ENCODE measurements at regions not wholly inside any gene's neighbourhood (a gene's known extent, or its start where the extent isn't known, plus 50 kb on each side); places are given as distances from the start of the nearest gene placed in this dataset.

DNA sequence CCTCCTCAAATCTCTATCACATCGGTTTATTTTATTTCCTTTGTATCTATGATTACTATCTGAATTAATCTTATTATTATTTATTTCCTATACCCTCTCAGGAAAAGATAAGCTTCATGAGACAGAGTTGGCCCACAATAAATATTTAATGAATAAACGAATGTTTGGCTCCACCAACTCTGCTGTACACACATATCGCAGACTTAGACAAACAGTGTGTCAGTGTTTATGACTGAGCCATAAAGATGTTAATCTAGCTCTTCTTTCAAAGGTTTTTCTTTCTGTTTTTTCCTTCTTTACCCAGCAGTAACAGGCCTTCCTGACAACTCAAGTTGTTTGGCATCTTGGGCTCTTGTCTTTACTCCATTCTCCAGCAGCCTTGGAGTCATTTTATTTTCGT lies 329.5 kb downstream of the CDH2 start:
- no peaks in the 10 kb centered on the region for H4K20me1 ChIP-seq (ENCODE audit: insufficient read depth)
- RAD21 ChIA-PET (ENCODE audit: low non-redundant PET in 1 of 2, low total read pairs in 2 of 2, uncharacterized antibody in 2 of 2, unreplicated experiment in 2 of 2), result no interaction called here
- DNase-seq (ENCODE audit: low read depth, low spot score), result no peak
- H3K4me1 ChIP-seq (ENCODE audit: control insufficient read depth in 1 of 2, insufficient read depth in 2 of 2, low read length in 2 of 2), result peaks cover 7 to 20% of the 10 kb centered on the region in 2 experiments; a peak in 3 of 4 replicates
- no peak overlapping the region for H3K4me3 ChIP-seq (replicated peaks in 1 of 2; ENCODE audit: low read depth in 1 of 2, low read length in 2 of 2)
- H3K9me2 ChIP-seq (ENCODE audit: insufficient read depth), result no peaks in the 10 kb centered on the region
- TF ChIP-seq, protein P1, sequence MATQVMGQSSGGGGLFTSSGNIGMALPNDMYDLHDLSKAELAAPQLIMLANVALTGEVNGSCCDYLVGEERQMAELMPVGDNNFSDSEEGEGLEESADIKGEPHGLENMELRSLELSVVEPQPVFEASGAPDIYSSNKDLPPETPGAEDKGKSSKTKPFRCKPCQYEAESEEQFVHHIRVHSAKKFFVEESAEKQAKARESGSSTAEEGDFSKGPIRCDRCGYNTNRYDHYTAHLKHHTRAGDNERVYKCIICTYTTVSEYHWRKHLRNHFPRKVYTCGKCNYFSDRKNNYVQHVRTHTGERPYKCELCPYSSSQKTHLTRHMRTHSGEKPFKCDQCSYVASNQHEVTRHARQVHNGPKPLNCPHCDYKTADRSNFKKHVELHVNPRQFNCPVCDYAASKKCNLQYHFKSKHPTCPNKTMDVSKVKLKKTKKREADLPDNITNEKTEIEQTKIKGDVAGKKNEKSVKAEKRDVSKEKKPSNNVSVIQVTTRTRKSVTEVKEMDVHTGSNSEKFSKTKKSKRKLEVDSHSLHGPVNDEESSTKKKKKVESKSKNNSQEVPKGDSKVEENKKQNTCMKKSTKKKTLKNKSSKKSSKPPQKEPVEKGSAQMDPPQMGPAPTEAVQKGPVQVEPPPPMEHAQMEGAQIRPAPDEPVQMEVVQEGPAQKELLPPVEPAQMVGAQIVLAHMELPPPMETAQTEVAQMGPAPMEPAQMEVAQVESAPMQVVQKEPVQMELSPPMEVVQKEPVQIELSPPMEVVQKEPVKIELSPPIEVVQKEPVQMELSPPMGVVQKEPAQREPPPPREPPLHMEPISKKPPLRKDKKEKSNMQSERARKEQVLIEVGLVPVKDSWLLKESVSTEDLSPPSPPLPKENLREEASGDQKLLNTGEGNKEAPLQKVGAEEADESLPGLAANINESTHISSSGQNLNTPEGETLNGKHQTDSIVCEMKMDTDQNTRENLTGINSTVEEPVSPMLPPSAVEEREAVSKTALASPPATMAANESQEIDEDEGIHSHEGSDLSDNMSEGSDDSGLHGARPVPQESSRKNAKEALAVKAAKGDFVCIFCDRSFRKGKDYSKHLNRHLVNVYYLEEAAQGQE (IDR thresholded peaks at IDR 0.05; ENCODE audit: low read depth), result no peak
- no peak for TF ChIP-seq CEBPB (IDR thresholded peaks at IDR 0.05; ENCODE audit: low read depth)
- H3K4me2 ChIP-seq (ENCODE audit: low read length), result no peak overlapping the region
- no peak overlapping the region for H3K27ac ChIP-seq (ENCODE audit: low read depth, low read length)
- H3K9me3 ChIP-seq (ENCODE audit: control insufficient read depth in 1 of 2, insufficient read depth in 1 of 2, low read depth in 1 of 2, low read length in 2 of 2), result no peaks in the 10 kb centered on the region
- no peaks in the 10 kb centered on the region for H3K36me3 ChIP-seq (ENCODE audit: control insufficient read depth in 1 of 2, insufficient read depth in 2 of 2, low read length in 2 of 2)
- CTCF ChIA-PET, result no interaction called here
- no peak for ATAC-seq
- no peaks in the 10 kb centered on the region for H3K79me2 ChIP-seq (ENCODE audit: insufficient read depth, low read length)
- no peaks in the 10 kb centered on the region for H3K27me3 ChIP-seq (ENCODE audit: insufficient read depth, low read length)
- no peak overlapping the region for H2AFZ ChIP-seq (ENCODE audit: low read depth, low read length, poor library complexity, severe bottlenecking)
- POLR2A ChIA-PET, result no interaction called here
- intact Hi-C loops (cut with micrococcal nuclease), result no loop called here
- no TSS peak for BruUV-seq (replicated peaks)
- H3K9ac ChIP-seq (ENCODE audit: low read length), result no peak overlapping the region

DNA sequence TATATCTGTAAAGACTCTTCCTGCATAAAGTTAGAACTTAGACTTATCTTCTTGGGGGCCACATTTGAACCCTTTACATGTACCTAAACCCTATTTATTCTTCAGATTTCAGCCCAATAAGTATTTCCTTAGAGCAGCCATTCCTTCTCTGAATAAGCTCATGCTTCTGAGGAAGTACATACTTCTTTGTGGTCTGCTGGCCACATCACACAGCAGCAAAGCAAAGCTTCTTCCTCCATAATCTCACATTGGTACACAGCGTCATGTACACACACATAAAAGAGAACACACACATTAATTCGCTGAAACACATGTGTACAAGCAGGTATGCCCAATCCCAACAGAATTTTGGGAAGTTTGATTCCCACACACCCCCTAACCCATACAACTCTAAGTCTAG lies 331.0 kb downstream of the CDH2 start:
- intact Hi-C loops (cut with micrococcal nuclease), result no loop called here
- H3K4me3 ChIP-seq (replicated peaks in 1 of 2; ENCODE audit: low read depth in 1 of 2, low read length in 2 of 2), result no peak overlapping the region
- RAD21 ChIA-PET (ENCODE audit: low non-redundant PET in 1 of 2, low total read pairs in 2 of 2, uncharacterized antibody in 2 of 2, unreplicated experiment in 2 of 2), result no interaction called here
- ATAC-seq (no peak), DNase-seq (ENCODE audit: low read depth, low spot score) (no peak)
- H3K4me2 ChIP-seq (ENCODE audit: low read length), result no peak overlapping the region
- no peak overlapping the region for H2AFZ ChIP-seq (ENCODE audit: low read depth, low read length, poor library complexity, severe bottlenecking)
- H3K27ac ChIP-seq (ENCODE audit: low read depth, low read length), result no peak overlapping the region
- H3K9me3 ChIP-seq (ENCODE audit: control insufficient read depth in 1 of 2, insufficient read depth in 1 of 2, low read depth in 1 of 2, low read length in 2 of 2), result no peaks in the 10 kb centered on the region
- H3K36me3 ChIP-seq (ENCODE audit: control insufficient read depth in 1 of 2, insufficient read depth in 2 of 2, low read length in 2 of 2), result no peaks in the 10 kb centered on the region
- H3K9me2 ChIP-seq (ENCODE audit: insufficient read depth), result no peaks in the 10 kb centered on the region
- POLR2A ChIA-PET, result no interaction called here
- peaks cover 7 to 20% of the 10 kb centered on the region in 2 experiments; a peak in 3 of 4 replicates for H3K4me1 ChIP-seq (ENCODE audit: control insufficient read depth in 1 of 2, insufficient read depth in 2 of 2, low read length in 2 of 2)
- H3K79me2 ChIP-seq (ENCODE audit: insufficient read depth, low read length), result no peaks in the 10 kb centered on the region
- H3K9ac ChIP-seq (ENCODE audit: low read length), result no peak overlapping the region
- CTCF ChIA-PET, result no interaction called here
- H4K20me1 ChIP-seq (ENCODE audit: insufficient read depth), result no peaks in the 10 kb centered on the region
- no peaks in the 10 kb centered on the region for H3K27me3 ChIP-seq (ENCODE audit: insufficient read depth, low read length)
- BruUV-seq (replicated peaks), result no TSS peak
- TF ChIP-seq EZH2 (IDR thresholded peaks at IDR 0.05), result no peak
- no peak for TF ChIP-seq SRF (IDR thresholded peaks at IDR 0.05; ENCODE audit: low read depth)
- TF ChIP-seq ZFX (IDR thresholded peaks at IDR 0.05), result no peak
- TF ChIP-seq EGR1 (IDR thresholded peaks at IDR 0.05; ENCODE audit: low read depth), result no peak
- no peak for TF ChIP-seq ELF1 (IDR thresholded peaks at IDR 0.05; ENCODE audit: borderline replicate concordance, low read depth)
- no peak for TF ChIP-seq TCF7L2 (IDR thresholded peaks at IDR 0.05; ENCODE audit: borderline replicate concordance, extremely low read depth, insufficient read depth, insufficient read length)
- TF ChIP-seq, protein P1 (IDR thresholded peaks at IDR 0.05; ENCODE audit: low read depth), result no peak
- TF ChIP-seq, protein P2, sequence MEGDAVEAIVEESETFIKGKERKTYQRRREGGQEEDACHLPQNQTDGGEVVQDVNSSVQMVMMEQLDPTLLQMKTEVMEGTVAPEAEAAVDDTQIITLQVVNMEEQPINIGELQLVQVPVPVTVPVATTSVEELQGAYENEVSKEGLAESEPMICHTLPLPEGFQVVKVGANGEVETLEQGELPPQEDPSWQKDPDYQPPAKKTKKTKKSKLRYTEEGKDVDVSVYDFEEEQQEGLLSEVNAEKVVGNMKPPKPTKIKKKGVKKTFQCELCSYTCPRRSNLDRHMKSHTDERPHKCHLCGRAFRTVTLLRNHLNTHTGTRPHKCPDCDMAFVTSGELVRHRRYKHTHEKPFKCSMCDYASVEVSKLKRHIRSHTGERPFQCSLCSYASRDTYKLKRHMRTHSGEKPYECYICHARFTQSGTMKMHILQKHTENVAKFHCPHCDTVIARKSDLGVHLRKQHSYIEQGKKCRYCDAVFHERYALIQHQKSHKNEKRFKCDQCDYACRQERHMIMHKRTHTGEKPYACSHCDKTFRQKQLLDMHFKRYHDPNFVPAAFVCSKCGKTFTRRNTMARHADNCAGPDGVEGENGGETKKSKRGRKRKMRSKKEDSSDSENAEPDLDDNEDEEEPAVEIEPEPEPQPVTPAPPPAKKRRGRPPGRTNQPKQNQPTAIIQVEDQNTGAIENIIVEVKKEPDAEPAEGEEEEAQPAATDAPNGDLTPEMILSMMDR (IDR thresholded peaks at IDR 0.05 in 2 of 3, conservative IDR thresholded peaks at IDR 0.05 in 1 of 3; ENCODE audit: borderline replicate concordance in 1 of 3, insufficient read depth in 1 of 3, low read depth in 2 of 3, low read length in 2 of 3), result no peak
- TF ChIP-seq SP1 (IDR thresholded peaks at IDR 0.05; ENCODE audit: low read depth), result no peak
- TF ChIP-seq CBX3 (IDR thresholded peaks at IDR 0.05; ENCODE audit: low read depth), result no peak

Measured in HCT116 (cell line).